ENCODE measurements at regions not wholly inside any gene's neighbourhood (a gene's known extent, or its start where the extent isn't known, plus 50 kb on each side); places are given as distances from the start of the nearest gene placed in this dataset.
A peak's percentile ranks its signal among the peaks of the same experiment; 100 is the strongest.
"Not testable (repeated sequence)": the region's sequence is repeated elsewhere in the genome, so short reads cannot be mapped to it uniquely, and the experiment has no call there.

GRCh38 chr1:181981821-181982220 is 79.7 kb downstream of the ZNF648 start:
- FAIRE-seq, result no peak
- TF ChIP-seq POLR2A (IDR thresholded peaks at IDR 0.05; ENCODE audit: low read depth, low read length), result no peak

DNA sequence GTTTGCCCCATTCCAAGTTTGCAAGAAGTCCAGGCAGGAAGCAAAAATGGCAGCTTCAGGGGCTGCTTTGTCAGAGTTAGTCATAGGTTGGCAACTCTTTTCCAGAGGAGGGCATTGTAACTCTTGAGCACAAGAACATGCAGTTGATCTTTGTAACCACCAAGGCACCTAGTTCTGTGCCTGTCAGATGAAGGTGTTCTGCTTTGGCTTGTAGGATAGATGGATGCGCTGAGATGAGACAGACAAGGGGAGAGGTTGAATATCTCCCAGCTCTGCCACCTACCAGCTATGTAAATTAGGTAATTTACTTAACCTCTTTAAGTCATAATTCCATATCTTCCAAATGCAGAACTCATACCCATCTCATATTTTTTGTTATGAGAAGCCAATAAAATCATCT is 89.3 kb downstream of the ZNF648 start:
- FAIRE-seq, result no peak
- TF ChIP-seq POLR2A (IDR thresholded peaks at IDR 0.05; ENCODE audit: low read depth, low read length), result no peak
- no peak for DNase-seq (ENCODE audit: insufficient read length, low spot score)

More at GRCh38 chr1:181981821-181982220, 79.7 kb downstream of the ZNF648 start:
- DNase-seq (ENCODE audit: insufficient read length, low spot score), result no peak

DNA sequence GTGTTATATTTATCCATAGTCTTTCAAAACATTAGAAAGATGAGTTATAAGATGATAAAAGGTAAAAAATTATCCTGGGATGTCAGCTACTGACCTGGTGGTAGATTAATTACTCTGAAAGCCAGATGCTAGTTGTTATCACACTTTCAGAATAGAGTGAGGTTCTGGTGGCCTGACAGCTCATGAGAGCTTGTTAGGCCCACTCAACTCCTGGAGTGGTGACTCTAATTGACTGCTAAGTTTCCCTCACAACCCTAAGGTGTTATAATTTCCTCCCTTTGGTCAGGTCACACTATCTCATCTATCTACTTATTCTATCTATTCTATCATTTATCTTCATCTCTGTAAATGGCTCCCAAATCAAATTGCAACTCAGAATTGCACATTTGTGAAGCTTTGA is 90.1 kb downstream of the ZNF648 start:
- FAIRE-seq (no peak), DNase-seq (ENCODE audit: insufficient read length, low spot score) (no peak)

DNA sequence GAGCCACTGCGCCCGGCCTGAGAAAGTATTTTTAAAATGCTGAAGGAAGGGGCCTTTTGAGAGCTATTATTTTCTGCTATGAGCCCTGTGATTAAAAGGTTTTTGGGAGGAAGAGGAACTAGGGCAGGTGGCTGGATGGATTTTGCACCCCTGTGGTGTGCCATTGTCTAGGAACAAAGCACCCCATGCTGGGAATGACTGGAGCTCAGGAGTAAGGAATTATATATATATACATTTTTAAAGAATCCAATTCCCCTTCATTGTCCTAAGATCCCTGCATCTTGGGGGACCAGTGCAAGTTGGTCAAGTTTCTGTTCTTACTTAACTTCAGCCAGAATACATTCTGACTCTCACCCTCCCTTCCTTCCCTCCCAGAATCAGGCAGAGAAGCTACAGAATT is 91.6 kb downstream of the ZNF648 start:
- DNase-seq (ENCODE audit: insufficient read length, low spot score) (no peak), FAIRE-seq (no peak)
- no peak for TF ChIP-seq POLR2A (IDR thresholded peaks at IDR 0.05; ENCODE audit: low read depth, low read length)

More for the DNA sequence above, 90.1 kb downstream of the ZNF648 start:
- TF ChIP-seq POLR2A (IDR thresholded peaks at IDR 0.05; ENCODE audit: low read depth, low read length), result no peak

- FAIRE-seq; DNase-seq (ENCODE audit: insufficient read length, low spot score): not testable (repeated sequence)
These were observed 106.8 kb downstream of the ZNF648 start for GRCh38 chr1:181954696-181955095.

DNA sequence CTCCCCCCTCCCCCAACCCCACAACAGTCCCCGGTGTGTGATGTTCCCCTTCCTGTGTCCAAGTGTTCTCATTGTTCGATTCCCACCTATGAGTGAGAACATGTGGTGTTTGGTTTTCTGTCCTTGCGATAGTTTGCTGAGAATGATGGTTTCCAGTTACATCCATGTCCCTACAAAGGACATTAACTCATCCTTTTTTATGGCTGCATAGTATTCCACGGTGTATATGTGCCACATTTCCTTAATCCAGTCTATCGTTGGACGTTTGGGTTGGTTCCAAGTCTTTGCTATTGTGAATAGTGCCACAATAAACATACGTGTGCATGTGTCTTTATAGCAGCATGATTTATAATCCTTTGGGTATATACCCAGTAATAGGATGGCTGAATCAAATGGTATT is 107.3 kb downstream of the ZNF648 start:
- not testable (repeated sequence) for FAIRE-seq; DNase-seq (ENCODE audit: insufficient read length, low spot score)

- no peak for FAIRE-seq
- TF ChIP-seq POLR2A (IDR thresholded peaks at IDR 0.05; ENCODE audit: low read depth, low read length), result no peak
- DNase-seq (ENCODE audit: insufficient read length, low spot score), result no peak
These were observed 107.9 kb downstream of the ZNF648 start for GRCh38 chr1:181953596-181953995.

- no peak for TF ChIP-seq POLR2A (IDR thresholded peaks at IDR 0.05; ENCODE audit: low read depth, low read length)
- FAIRE-seq, result no peak
- no peak for DNase-seq (ENCODE audit: insufficient read length, low spot score)
These were observed 110.3 kb downstream of the ZNF648 start for GRCh38 chr1:181951213-181951612.

DNA sequence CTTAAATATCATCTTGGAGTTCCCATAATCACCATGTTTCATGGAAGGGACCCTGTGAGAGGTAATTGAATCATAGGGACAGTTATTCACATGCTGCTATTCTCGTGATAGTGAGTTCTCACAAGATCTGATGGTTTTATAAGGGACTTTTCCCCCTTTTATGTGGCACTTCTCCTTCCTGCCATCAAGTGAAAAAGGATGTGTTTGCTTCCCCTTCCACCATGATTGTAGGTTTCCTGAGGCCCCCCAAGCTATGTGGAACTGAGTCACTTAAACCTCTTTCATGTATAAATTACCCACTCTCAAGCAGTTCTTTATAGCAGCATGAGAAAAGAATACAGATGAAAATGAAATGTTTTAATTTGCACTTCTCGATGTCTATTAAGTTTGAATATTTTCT is 112.0 kb downstream of the ZNF648 start:
- no peak for TF ChIP-seq POLR2A (IDR thresholded peaks at IDR 0.05; ENCODE audit: low read depth, low read length)
- no peak for DNase-seq (ENCODE audit: insufficient read length, low spot score)
- no peak for FAIRE-seq

GRCh38 chr1:181948372-181948771 is 113.1 kb downstream of the ZNF648 start:
- DNase-seq (ENCODE audit: insufficient read length, low spot score) (no peak), FAIRE-seq (no peak)

GRCh38 chr1:181947441-181947840 is 114.1 kb downstream of the ZNF648 start:
- DNase-seq (ENCODE audit: insufficient read length, low spot score), result no peak

More at GRCh38 chr1:181948372-181948771, 113.1 kb downstream of the ZNF648 start:
- no peak for TF ChIP-seq POLR2A (IDR thresholded peaks at IDR 0.05; ENCODE audit: low read depth, low read length)

DNA sequence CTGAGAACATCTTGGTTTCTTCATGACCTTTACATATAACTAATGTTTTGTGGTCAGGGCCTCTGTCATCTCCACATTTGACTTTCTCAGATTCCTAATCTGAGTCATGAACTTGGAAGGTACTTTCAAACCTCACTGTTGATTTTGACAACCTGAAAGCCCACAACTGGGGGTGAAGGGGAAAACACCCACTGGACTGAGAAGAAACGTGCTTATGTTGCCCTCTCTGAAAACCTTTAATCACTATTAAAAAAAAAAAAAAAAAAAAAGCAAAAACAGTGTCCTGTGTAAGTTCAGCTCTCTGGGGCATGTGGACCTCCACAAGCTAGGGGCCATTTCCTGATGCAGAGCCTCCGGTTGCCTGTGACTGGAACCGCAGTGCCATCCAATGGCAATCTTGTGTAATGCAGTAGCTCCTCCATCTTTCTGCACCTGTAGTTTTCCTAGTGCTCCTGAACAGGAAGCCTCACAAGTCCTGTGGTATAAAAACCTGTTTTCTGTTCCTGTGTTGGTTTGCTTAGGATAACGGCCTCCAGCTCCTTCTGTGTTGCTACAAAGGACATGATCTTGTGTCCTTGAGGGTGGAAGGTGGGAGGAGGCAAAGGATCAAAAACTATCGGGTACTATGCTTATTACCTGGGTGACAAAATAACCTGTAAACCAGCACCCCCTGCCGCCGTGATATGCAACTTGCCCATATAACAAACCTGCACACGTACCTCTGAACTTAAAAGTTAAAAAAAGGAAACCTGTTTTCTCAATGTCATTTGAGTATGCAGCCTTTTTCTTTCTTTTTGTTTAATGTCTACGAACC is 124.5 kb downstream of the ZNF648 start:
- TF ChIP-seq POLR2A (IDR thresholded peaks at IDR 0.05; ENCODE audit: low read depth, low read length), result no peak

More at GRCh38 chr1:181947441-181947840, 114.1 kb downstream of the ZNF648 start:
- no peak for TF ChIP-seq POLR2A (IDR thresholded peaks at IDR 0.05; ENCODE audit: low read depth, low read length)
- FAIRE-seq, result no peak

GRCh38 chr1:181936269-181936668 is 125.2 kb downstream of the ZNF648 start:
- TF ChIP-seq POLR2A (IDR thresholded peaks at IDR 0.05; ENCODE audit: low read depth, low read length), result no peak
- DNase-seq (ENCODE audit: insufficient read length, low spot score) (no peak), FAIRE-seq (no peak)

More for the DNA sequence above, 124.5 kb downstream of the ZNF648 start:
- FAIRE-seq, result peak; percentile 92
- peak; percentile 38 for DNase-seq (ENCODE audit: insufficient read length, low spot score)

DNA sequence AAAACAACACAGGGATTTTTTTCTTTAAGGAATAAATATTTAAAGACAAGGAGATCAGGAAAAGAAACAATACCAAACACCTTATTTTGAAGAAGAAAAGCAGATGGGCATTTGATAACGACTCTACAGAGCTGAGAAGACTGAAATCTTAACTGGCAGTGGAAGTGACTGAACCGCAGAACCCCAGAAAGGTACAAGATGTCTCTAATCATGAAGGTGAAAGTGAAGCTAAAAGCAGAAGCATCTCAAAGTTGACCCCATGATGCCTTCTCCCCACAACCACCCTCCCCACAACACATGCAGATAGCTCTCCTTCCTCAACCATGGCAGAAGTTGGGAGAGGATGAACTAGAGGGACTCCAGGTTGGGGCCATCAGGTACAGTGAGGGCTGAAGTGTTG is 129.6 kb downstream of the ZNF648 start:
- no peak for TF ChIP-seq POLR2A (IDR thresholded peaks at IDR 0.05; ENCODE audit: low read depth, low read length)
- FAIRE-seq, result no peak
- no peak for DNase-seq (ENCODE audit: insufficient read length, low spot score)

DNA sequence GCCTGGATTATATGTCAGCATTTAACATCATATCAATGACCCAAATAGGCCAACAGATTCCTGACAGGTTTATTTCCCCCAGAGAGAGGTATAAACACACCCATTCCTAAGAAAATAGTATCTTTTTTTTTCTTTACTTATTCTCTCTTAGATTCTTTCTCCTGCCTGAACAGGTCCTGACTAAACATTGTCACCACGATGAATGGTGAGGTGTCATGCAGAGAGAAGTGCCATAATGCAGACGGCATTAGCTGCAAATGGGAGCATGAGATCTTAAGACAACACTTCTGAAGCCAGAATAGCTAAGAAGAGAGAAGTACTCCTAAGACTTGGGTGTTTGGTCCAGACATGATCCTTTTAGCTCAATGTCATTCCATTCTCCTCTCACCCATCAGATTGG is 131.3 kb downstream of the ZNF648 start:
- no peak for TF ChIP-seq POLR2A (IDR thresholded peaks at IDR 0.05; ENCODE audit: low read depth, low read length)
- FAIRE-seq, result no peak
- no peak for DNase-seq (ENCODE audit: insufficient read length, low spot score)

Measured in H54 (cell line).